Natural killer cell (primary cell): ENCODE measurements at regions not wholly inside any gene's neighbourhood (a gene's known extent, or its start where the extent isn't known, plus 50 kb on each side); places are given as distances from the start of the nearest gene placed in this dataset.

ENCODE experiments used
- ATAC-seq, 3 donors: fragments of 150-1000 bp in 2 of 3; fragments of 200-7000 bp in 1 of 3; cut with Tn5 transposase; 1 replicate in 1 of 3; 2 replicates in 2 of 3; pipeline ENCODE4 v1.10.0; 2021; ENCODE audit warnings: mild to moderate bottlenecking in 2 of 3, moderate library complexity in 2 of 3
- DNase-seq, 2 donors: peaks; one replicate each; pipeline versions ENCODE4 v3.0.0 to v3.0.0-alpha.2; 2013 to 2021; ENCODE audit warnings: mixed read lengths in 1 of 2
- H3K27ac ChIP-seq: one replicate; pipeline ENCODE4 v1.5.1; 2013; ENCODE audit warnings: mild to moderate bottlenecking, low read length
- H3K27me3 ChIP-seq: one replicate; pipeline ENCODE4 v1.6.1; 2013; ENCODE audit warnings: low read length; ENCODE audit not compliant: control insufficient read depth, insufficient read depth
- H3K36me3 ChIP-seq: one replicate; pipeline ENCODE4 v1.6.1; 2013; ENCODE audit warnings: low read length; ENCODE audit not compliant: control insufficient read depth, insufficient read depth
- H3K4me1 ChIP-seq: one replicate; pipeline ENCODE4 v1.6.1; 2013; ENCODE audit warnings: low read length; ENCODE audit not compliant: control insufficient read depth, insufficient read depth
- H3K4me3 ChIP-seq: one replicate; pipeline ENCODE4 v1.5.1; 2013; ENCODE audit warnings: low read length
- H3K9me3 ChIP-seq: one replicate; pipeline ENCODE4 v1.6.1; 2013; ENCODE audit warnings: low read length; ENCODE audit not compliant: control insufficient read depth, insufficient read depth
- H3K27ac Mint-ChIP-seq, 2 donors: one replicate each; pipeline ENCODE4 v1.8.0; 2022; ENCODE audit warnings: mild to moderate bottlenecking in 2 of 2, mixed read lengths in 2 of 2, moderate library complexity in 1 of 2
- H3K27me3 Mint-ChIP-seq, 2 donors: one replicate each; pipeline ENCODE4 v1.8.0; 2022; ENCODE audit warnings: low read depth in 2 of 2, mixed read lengths in 2 of 2
- H3K36me3 Mint-ChIP-seq: one replicate; pipeline ENCODE4 v1.8.0; 2022; ENCODE audit warnings: mixed read lengths
- H3K4me1 Mint-ChIP-seq, 2 donors: one replicate each; pipeline ENCODE4 v1.8.0; 2022; ENCODE audit warnings: mixed read lengths in 2 of 2
- H3K4me3 Mint-ChIP-seq: one replicate; pipeline ENCODE4 v1.8.0; 2022; ENCODE audit warnings: mild to moderate bottlenecking, moderate library complexity, mixed read lengths
- H3K9me3 Mint-ChIP-seq, 2 donors: one replicate each; pipeline ENCODE4 v1.8.0; 2022; ENCODE audit warnings: mixed read lengths in 2 of 2
- CTCF ChIP-seq: fragments of 200-600 bp; IDR thresholded peaks from one replicate; pipeline ENCODE4 v1.8.0; 2022; ENCODE audit warnings: antibody characterized with exemption
- WGBS: methylation state at CpG from one replicate; pipeline ENCODE4 v1.1.7; 2013; ENCODE audit warnings: missing lambda C conversion rate; ENCODE audit not compliant: insufficient coverage; 5-methylcytosine and 5-hydroxymethylcytosine counted together
- intact Hi-C: fragments of 100-400 bp; cut with micrococcal nuclease; formaldehyde crosslinking; loops from one replicate; pipeline ENCODE4 v1.14.2; 2022

GRCh38 chr9:134235366-134235765 lies 71.0 kb upstream of the RNU6ATAC start:
- no peak for TF ChIP-seq CTCF
- Histone ChIP-seq H3K9me3 (no peaks in the 10 kb centered on the region), H3K27ac (no peak overlapping the region), H3K4me3 (no peak overlapping the region), H3K36me3 (no peaks in the 10 kb centered on the region), H3K4me1 (no peaks in the 10 kb centered on the region), H3K27me3 (no peaks in the 10 kb centered on the region)
- Mint-ChIP-seq H3K27ac (no peak overlapping the region), H3K4me1 (no peaks in the 10 kb centered on the region), H3K4me3 (no peak overlapping the region), H3K9me3 (no peaks in the 10 kb centered on the region), H3K27me3 (peaks cover 0 to 14% of the 10 kb centered on the region in 2 donors), H3K36me3 (no peaks in the 10 kb centered on the region)
- no peak for DNase-seq
- 88% methylated on average over 16 of the region's 16 CpGs for WGBS
- no peak for ATAC-seq
- intact Hi-C loops: no loop called here

- Mint-ChIP-seq H3K27ac (no peak overlapping the region), H3K9me3 (no peaks in the 10 kb centered on the region), H3K4me1 (no peaks in the 10 kb centered on the region), H3K4me3 (no peak overlapping the region), H3K27me3 (peaks cover 0 to 14% of the 10 kb centered on the region in 2 donors), H3K36me3 (no peaks in the 10 kb centered on the region)
- H3K4me1 ChIP-seq: no peaks in the 10 kb centered on the region
- H3K27me3 ChIP-seq: no peaks in the 10 kb centered on the region
- no peak for TF ChIP-seq CTCF
- H3K27ac ChIP-seq: no peak overlapping the region
- DNase-seq (no peak), ATAC-seq (no peak)
- no peak overlapping the region for H3K4me3 ChIP-seq
- no peaks in the 10 kb centered on the region for H3K9me3 ChIP-seq
- intact Hi-C loops: no loop called here
- 91% methylated on average over 6 of the region's 6 CpGs for WGBS
- H3K36me3 ChIP-seq: no peaks in the 10 kb centered on the region
Measured at GRCh38 chr9:134236001-134236421, 71.6 kb upstream of the RNU6ATAC start.

GRCh38 chr9:134236935-134237629 lies 72.7 kb upstream of the RNU6ATAC start:
- ATAC-seq: no peak
- H3K4me1 ChIP-seq: no peaks in the 10 kb centered on the region
- Mint-ChIP-seq H3K27me3 (peaks cover 0 to 19% of the 10 kb centered on the region in 2 donors), H3K36me3 (no peaks in the 10 kb centered on the region), H3K9me3 (no peaks in the 10 kb centered on the region), H3K27ac (no peak overlapping the region), H3K4me3 (no peak overlapping the region), H3K4me1 (no peaks in the 10 kb centered on the region)
- no peaks in the 10 kb centered on the region for H3K36me3 ChIP-seq
- intact Hi-C loops: no loop called here
- no peak overlapping the region for H3K4me3 ChIP-seq
- TF ChIP-seq CTCF: no peak
- 83% methylated on average over 13 of the region's 13 CpGs for WGBS
- H3K27me3 ChIP-seq: no peaks in the 10 kb centered on the region
- DNase-seq: no peak
- no peaks in the 10 kb centered on the region for H3K9me3 ChIP-seq
- H3K27ac ChIP-seq: no peak overlapping the region
